ENCODE measurements at regions not wholly inside any gene's neighbourhood (a gene's known extent, or its start where the extent isn't known, plus 50 kb on each side); places are given as distances from the start of the nearest gene placed in this dataset.

DNA sequence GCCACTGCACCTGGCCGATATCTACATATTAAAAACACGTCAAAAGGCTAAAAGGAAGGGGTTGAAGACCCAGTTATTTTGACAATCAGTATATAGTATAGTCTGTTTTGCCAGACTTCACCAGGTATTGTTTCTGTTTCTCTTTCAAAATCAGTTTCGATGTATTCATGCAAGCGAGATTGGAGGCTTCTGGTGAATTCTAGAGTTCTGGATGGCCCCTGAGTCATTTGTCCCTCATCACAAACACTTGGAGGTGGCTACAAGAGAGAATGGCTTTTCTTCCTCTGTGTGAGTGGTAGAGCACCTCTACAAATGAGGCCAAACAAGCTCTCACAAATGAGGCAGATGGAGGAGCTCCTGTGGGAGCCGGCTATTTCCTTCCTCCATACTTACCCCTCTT, 68.6 kb upstream of the ADGRG2 start:
- TF ChIP-seq POLR2AphosphoS5 (IDR thresholded peaks at IDR 0.05) (no peak), EP300 (IDR thresholded peaks at IDR 0.05) (no peak), POLR2A (IDR thresholded peaks at IDR 0.05) (no peak)
- TF ChIP-seq, protein P1, sequence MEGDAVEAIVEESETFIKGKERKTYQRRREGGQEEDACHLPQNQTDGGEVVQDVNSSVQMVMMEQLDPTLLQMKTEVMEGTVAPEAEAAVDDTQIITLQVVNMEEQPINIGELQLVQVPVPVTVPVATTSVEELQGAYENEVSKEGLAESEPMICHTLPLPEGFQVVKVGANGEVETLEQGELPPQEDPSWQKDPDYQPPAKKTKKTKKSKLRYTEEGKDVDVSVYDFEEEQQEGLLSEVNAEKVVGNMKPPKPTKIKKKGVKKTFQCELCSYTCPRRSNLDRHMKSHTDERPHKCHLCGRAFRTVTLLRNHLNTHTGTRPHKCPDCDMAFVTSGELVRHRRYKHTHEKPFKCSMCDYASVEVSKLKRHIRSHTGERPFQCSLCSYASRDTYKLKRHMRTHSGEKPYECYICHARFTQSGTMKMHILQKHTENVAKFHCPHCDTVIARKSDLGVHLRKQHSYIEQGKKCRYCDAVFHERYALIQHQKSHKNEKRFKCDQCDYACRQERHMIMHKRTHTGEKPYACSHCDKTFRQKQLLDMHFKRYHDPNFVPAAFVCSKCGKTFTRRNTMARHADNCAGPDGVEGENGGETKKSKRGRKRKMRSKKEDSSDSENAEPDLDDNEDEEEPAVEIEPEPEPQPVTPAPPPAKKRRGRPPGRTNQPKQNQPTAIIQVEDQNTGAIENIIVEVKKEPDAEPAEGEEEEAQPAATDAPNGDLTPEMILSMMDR (IDR thresholded peaks at IDR 0.05) = no peak
- no peak overlapping the region for H3K27ac ChIP-seq
- 83 to 92% methylated on average over 4 to 5 of the region's 5 CpGs for WGBS, 2 donors

DNA sequence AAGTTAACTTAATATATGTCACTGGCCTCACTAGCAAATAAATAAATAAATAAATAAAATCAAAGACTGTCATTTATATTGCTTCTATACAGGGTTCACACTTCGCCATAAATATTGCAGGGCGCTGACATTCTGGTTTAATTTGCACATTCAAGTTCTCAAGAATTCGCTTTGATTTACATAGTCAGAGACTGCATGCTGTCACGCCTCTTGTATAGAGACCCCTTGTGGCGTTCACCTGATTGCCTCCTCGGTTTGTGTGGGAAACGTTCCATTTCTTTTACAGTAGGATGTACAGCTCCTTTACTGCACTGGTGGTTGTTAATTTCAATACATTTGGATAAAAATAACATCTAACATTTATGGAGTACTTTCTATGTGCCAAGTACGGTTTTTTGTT, 71.3 kb upstream of the ADGRG2 start:
- DNase-seq (no peak), ATAC-seq (ENCODE audit: low FRiP score in 2 of 2) (no peak)
- Histone ChIP-seq H3K4me1 (no peaks in the 10 kb centered on the region), H3K9me3 (no peaks in the 10 kb centered on the region), H3K27me3 (no peaks in the 10 kb centered on the region), H3K36me3 (no peaks in the 10 kb centered on the region), H3K4me3 (no peak overlapping the region), H3K27ac (no peak overlapping the region)
- TF ChIP-seq POLR2A (IDR thresholded peaks at IDR 0.05) = no peak
- TF ChIP-seq EP300 (IDR thresholded peaks at IDR 0.05) = no peak
- TF ChIP-seq, protein P1 (IDR thresholded peaks at IDR 0.05) = no peak
- TF ChIP-seq POLR2AphosphoS5 (IDR thresholded peaks at IDR 0.05) = no peak
- WGBS, 2 donors = 65 to 69% methylated on average over 8 of the region's 8 CpGs

More for the DNA sequence above, 68.6 kb upstream of the ADGRG2 start:
- no peaks in the 10 kb centered on the region for H3K36me3 ChIP-seq
- H3K4me3 ChIP-seq = no peak overlapping the region
- DNase-seq (no peak), ATAC-seq (ENCODE audit: low FRiP score in 2 of 2) (no peak)
- no peaks in the 10 kb centered on the region for H3K4me1 ChIP-seq
- H3K27me3 ChIP-seq = no peaks in the 10 kb centered on the region
- H3K9me3 ChIP-seq = no peaks in the 10 kb centered on the region

DNA sequence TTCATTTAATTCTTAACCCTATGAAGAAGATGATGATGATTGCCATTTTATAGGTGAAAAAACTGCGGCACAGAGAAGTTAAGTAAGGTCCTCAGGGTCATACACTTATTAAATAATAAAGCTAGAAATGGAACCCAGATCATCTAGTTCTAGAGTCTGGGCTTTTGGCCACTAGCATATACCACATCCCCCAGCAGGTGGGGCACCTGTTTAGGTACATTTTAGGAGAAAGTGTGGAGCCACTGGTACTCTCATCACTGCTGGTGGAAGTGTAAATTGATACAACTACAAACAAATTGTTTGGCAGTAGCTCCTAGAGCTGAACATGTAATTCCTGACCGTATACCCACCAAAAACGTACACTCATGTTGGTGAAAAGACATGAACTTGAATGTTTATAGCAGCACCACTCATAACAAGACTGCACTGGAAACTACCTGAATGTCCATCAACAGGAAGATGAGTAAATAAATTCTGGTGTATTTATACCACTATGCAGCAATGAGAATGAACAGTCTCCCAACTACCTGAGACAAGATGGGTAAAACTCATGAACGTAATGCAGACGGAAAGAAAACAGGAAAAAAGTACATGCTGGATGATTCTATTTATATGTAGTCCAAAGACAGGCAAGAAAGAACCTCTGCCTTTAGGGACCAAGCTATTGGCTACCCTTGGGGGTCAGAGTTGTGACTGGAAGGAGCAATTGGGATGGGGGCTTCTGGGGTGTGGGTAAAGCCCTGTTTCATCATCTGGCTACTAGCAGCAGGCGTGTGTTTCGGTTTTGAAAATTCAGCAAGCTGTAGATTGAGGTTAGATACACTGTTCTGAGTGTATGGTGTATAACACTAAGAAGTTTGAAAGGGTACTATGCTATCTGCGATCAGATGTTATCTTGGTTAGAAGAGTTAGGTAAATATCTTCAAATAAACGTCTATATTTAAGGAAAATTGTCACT, 72.3 kb upstream of the ADGRG2 start:
- ATAC-seq (ENCODE audit: low FRiP score in 2 of 2) (no peak), DNase-seq (no peak)
- WGBS, 2 donors = 66 to 79% methylated on average over 9 of the region's 9 CpGs
- Histone ChIP-seq H3K27ac (no peak overlapping the region), H3K27me3 (no peaks in the 10 kb centered on the region), H3K9me3 (no peaks in the 10 kb centered on the region), H3K36me3 (no peaks in the 10 kb centered on the region), H3K4me3 (no peak overlapping the region), H3K4me1 (no peaks in the 10 kb centered on the region)
- TF ChIP-seq POLR2A (IDR thresholded peaks at IDR 0.05) = no peak
- TF ChIP-seq POLR2AphosphoS5 (IDR thresholded peaks at IDR 0.05) = no peak
- no peak for TF ChIP-seq EP300 (IDR thresholded peaks at IDR 0.05)
- TF ChIP-seq, protein P1 (IDR thresholded peaks at IDR 0.05) = no peak

DNA sequence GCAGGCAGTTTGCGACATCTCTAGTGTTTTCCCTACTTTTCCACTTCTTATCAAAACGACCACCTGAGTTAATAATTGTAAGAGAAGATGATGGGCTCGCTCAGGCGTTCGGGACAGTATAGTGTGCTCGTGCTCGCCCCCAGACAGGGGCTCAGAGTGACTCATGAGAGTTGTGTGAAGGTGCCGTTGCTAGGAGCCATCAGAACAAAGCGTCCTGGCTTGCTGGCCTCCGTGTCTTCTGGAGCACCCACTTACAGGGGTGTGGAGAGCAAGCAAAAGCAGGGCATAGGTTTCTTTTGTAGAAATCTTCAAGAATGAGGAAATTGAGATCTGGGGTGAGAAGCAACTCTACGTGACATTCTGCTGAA, 73.0 kb upstream of the ADGRG2 start:
- no peak overlapping the region for H3K27ac ChIP-seq
- DNase-seq = peak in 1 of 2 donors; percentile 28
- TF ChIP-seq, protein P1 (IDR thresholded peaks at IDR 0.05) = no peak
- TF ChIP-seq POLR2AphosphoS5 (IDR thresholded peaks at IDR 0.05) (no peak), POLR2A (IDR thresholded peaks at IDR 0.05) (no peak), EP300 (IDR thresholded peaks at IDR 0.05) (no peak)
- H3K36me3 ChIP-seq = no peaks in the 10 kb centered on the region
- H3K4me3 ChIP-seq = no peak overlapping the region
- H3K27me3 ChIP-seq = no peaks in the 10 kb centered on the region
- no peak for ATAC-seq (ENCODE audit: low FRiP score in 2 of 2)
- H3K4me1 ChIP-seq = no peaks in the 10 kb centered on the region
- H3K9me3 ChIP-seq = no peaks in the 10 kb centered on the region
- 58 to 62% methylated on average over 10 to 11 of the region's 11 CpGs for WGBS, 2 donors

DNA sequence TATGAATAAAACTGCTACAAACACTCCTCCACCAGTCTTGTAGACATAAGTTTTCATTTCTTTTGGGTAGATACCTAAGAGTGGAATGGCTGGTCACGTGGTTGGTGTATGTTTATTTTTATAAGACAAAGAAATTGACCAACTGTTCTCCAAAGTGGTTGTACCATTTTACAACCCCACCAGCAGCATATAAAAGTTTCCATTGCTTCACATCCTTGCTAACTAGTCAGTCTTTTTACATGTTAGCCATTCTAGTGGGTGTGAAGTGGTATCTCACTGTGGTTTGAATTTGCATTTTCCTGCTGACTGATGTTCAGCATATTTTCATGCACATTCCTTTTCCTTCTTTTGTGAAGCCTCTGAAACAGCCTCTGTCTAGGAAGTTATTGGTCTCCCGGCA, 76.2 kb upstream of the ADGRG2 start:
- H3K27ac ChIP-seq = no peak overlapping the region
- H3K9me3 ChIP-seq = no peaks in the 10 kb centered on the region
- no peak overlapping the region for H3K4me3 ChIP-seq
- H3K27me3 ChIP-seq = no peaks in the 10 kb centered on the region
- 61 to 73% methylated on average over 2 of the region's 2 CpGs for WGBS, 2 donors
- ATAC-seq (ENCODE audit: low FRiP score in 2 of 2) (no peak), DNase-seq (no peak)
- TF ChIP-seq EP300 (IDR thresholded peaks at IDR 0.05) = no peak
- TF ChIP-seq, protein P1 (IDR thresholded peaks at IDR 0.05) = no peak
- TF ChIP-seq POLR2AphosphoS5 (IDR thresholded peaks at IDR 0.05) = no peak
- no peak for TF ChIP-seq POLR2A (IDR thresholded peaks at IDR 0.05)
- no peaks in the 10 kb centered on the region for H3K36me3 ChIP-seq
- H3K4me1 ChIP-seq = no peaks in the 10 kb centered on the region

Data from upper lobe of left lung (tissue), 6 donors.